HepG2 (cell line): ENCODE measurements at regions not wholly inside any gene's neighbourhood (a gene's known extent, or its start where the extent isn't known, plus 50 kb on each side); places are given as distances from the start of the nearest gene placed in this dataset.
A peak's percentile ranks its signal among the peaks of the same experiment; 100 is the strongest.

Source experiments
- ATAC-seq: fragments of 200-7000 bp; cut with Tn5 transposase; 3 replicates; pipeline ENCODE4 v1.9.1; 2020; ENCODE audit warnings: mild to moderate bottlenecking, moderate library complexity
- BruUV-seq: library from RNA; stranded (reverse); fragments of 400-500 nt; replicated peaks from 2 replicates; lab custom pipeline; 2021; lab: Mats Ljungman, UMichigan
- CTCF ChIA-PET: fragments of 300-600 bp; formaldehyde crosslinking; extraction: SDS; loops from one replicate; lab custom pipeline; 2021; ENCODE audit warnings: low total read pairs, inconsistent platforms, low intra/inter-chr PET ratio; lab: Yijun Ruan, JAX
- POLR2A ChIA-PET: fragments of 350-600 bp; sonication (Branson Sonifier 250); formaldehyde crosslinking; loops from one replicate; lab custom pipeline; 2020; ENCODE audit warnings: antibody characterized with exemption, inconsistent platforms; lab: Yijun Ruan, JAX
- DNase-seq: peaks from one replicate; pipeline ENCODE4 v3.0.0-alpha.2; 2015; ENCODE audit warnings: low spot score
- FAIRE-seq: peaks from 3 replicates; lab custom pipeline; 2011; peaks lifted over from hg19 to GRCh38; lab: Jason Lieb, UNC
- H2AFZ ChIP-seq: one replicate; pipeline ENCODE4 v1.6.1; 2011; ENCODE audit warnings: low read length, inconsistent platforms
- H3K27ac ChIP-seq: fragments of 300-600 bp; 3 replicates; pipeline ENCODE4 v1.8.0; 2011; ENCODE audit warnings: mixed run types, mild to moderate bottlenecking, mixed read lengths, low read length, inconsistent platforms; ENCODE audit not compliant: insufficient read depth; ENCODE audit errors: extremely low read length
- H3K27me3 ChIP-seq, 2 experiments: fragments of 200-600 bp in 1 of 2; 2 replicates in 1 of 2; 3 replicates in 1 of 2; pipeline versions ENCODE4 v1.6.0 to v1.8.0; 2011; ENCODE audit warnings: low read length in 2 of 2, mild to moderate bottlenecking in 2 of 2, moderate library complexity in 2 of 2, inconsistent platforms in 1 of 2; ENCODE audit not compliant: insufficient read depth in 2 of 2, control insufficient read depth in 1 of 2
- H3K36me3 ChIP-seq, 2 experiments: fragments of 200-600 bp in 1 of 2; replicated peaks in 1 of 2; 2 replicates in 1 of 2; 3 replicates in 1 of 2; pipeline versions ENCODE4 v1.5.1 to v1.8.0; 2011; ENCODE audit warnings: low read length in 2 of 2, inconsistent platforms in 1 of 2; ENCODE audit not compliant: insufficient read depth in 2 of 2, control insufficient read depth in 1 of 2
- H3K4me1 ChIP-seq: 2 replicates; pipeline ENCODE4 v1.5.1; 2012; ENCODE audit warnings: low read length, inconsistent platforms; ENCODE audit not compliant: insufficient read depth
- H3K4me2 ChIP-seq: 2 replicates; pipeline ENCODE4 v1.6.0; 2011; ENCODE audit warnings: low read depth, low read length, inconsistent platforms
- H3K4me3 ChIP-seq, 3 experiments: fragments of 200-600 bp in 1 of 3; sonication (generic), shearing (Covaris generic) in 1 of 3; replicated peaks in 1 of 3; 2 replicates each; pipeline ENCODE4 v1.5.1; 2011 to 2016; ENCODE audit warnings: low read length in 3 of 3, inconsistent platforms in 2 of 3, low read depth in 2 of 3, mild to moderate bottlenecking in 2 of 3, control low read depth in 1 of 3, mixed read lengths in 1 of 3; ENCODE audit not compliant: insufficient read depth in 1 of 3
- H3K79me2 ChIP-seq: one replicate; pipeline ENCODE4 v1.6.1; 2011; ENCODE audit warnings: low read length, inconsistent platforms; ENCODE audit not compliant: insufficient read depth
- H3K9ac ChIP-seq: 2 replicates; pipeline ENCODE4 v1.6.0; 2011; ENCODE audit warnings: mild to moderate bottlenecking, low read depth, low read length, inconsistent platforms; ENCODE audit not compliant: insufficient read depth
- H3K9me3 ChIP-seq: 2 replicates; pipeline ENCODE4 v1.5.1; 2012; ENCODE audit warnings: mild to moderate bottlenecking, low read length
- H4K20me1 ChIP-seq: 2 replicates; pipeline ENCODE4 v1.6.0; 2011; ENCODE audit warnings: inconsistent platforms, mild to moderate bottlenecking, low read length, moderate library complexity; ENCODE audit not compliant: insufficient read depth
- CEBPB ChIP-seq: IDR thresholded peaks from 2 replicates; pipeline ENCODE4 v1.6.1; 2011; ENCODE audit warnings: low read depth, low read length, improper control_type of control experiment, borderline replicate concordance
- ETV6 ChIP-seq: sonication (generic); formaldehyde crosslinking; conservative IDR thresholded peaks from 2 replicates; pipeline ENCODE4 v1.4.0; 2020; ENCODE audit warnings: missing genetic modification reagents
- SRF ChIP-seq: IDR thresholded peaks from 2 replicates; pipeline ENCODE4 v1.6.1; 2011; ENCODE audit warnings: mild to moderate bottlenecking, low read depth, low read length, moderate library complexity
- ZNF674 ChIP-seq: sonication (generic); formaldehyde crosslinking; IDR thresholded peaks from 2 replicates; pipeline ENCODE4 v1.5.0; 2020; ENCODE audit warnings: low read depth, mild to moderate bottlenecking, missing genetic modification reagents
- ZNF687 ChIP-seq: sonication (generic); formaldehyde crosslinking; IDR thresholded peaks from 2 replicates; pipeline ENCODE4 v1.5.1; 2020; ENCODE audit warnings: mild to moderate bottlenecking, missing genetic modification reagents, moderate library complexity
- WGBS: methylation state at CpG from one replicate; pipeline ENCODE4 v1.1.6; 2017; ENCODE audit warnings: low lambda C conversion rate; 5-methylcytosine and 5-hydroxymethylcytosine counted together
- in situ Hi-C: cut with HindIII; loops from 2 replicates; pipeline ENCODE4 v1.10.0; 2017; ENCODE audit warnings: low pct_unique_long_range_greater_than_20kb; ENCODE audit not compliant: extremely low pct_ligation_motif_present
- intact Hi-C: fragments of 100-400 bp; cut with micrococcal nuclease; formaldehyde crosslinking; loops from one replicate; pipeline ENCODE4 v1.10.0; 2022; ENCODE audit not compliant: unreplicated experiment

GRCh38 chr2:175847128-175847527 is 154.9 kb downstream of the LNPK start:
- H3K9me3 ChIP-seq = no peaks in the 10 kb centered on the region
- H3K9ac ChIP-seq = no peak overlapping the region
- intact Hi-C loops = no loop called here
- no peak overlapping the region for H2AFZ ChIP-seq
- H3K27ac ChIP-seq = no peak overlapping the region
- ATAC-seq (no peak), DNase-seq (no peak), FAIRE-seq (no peak)
- in situ Hi-C loops = no loop called here
- CTCF ChIA-PET = no interaction called here
- no peak overlapping the region for H3K4me3 ChIP-seq
- no peaks in the 10 kb centered on the region for H3K27me3 ChIP-seq
- TF ChIP-seq ZNF674 = no peak
- peak; percentile 48; the same call in 1 of the 2 replicates for TF ChIP-seq CEBPB
- BruUV-seq = no TSS peak
- H4K20me1 ChIP-seq = no peaks in the 10 kb centered on the region
- H3K4me2 ChIP-seq = no peak overlapping the region
- POLR2A ChIA-PET = no interaction called here
- no peaks in the 10 kb centered on the region for H3K36me3 ChIP-seq
- H3K4me1 ChIP-seq = no peaks in the 10 kb centered on the region
- H3K79me2 ChIP-seq = no peaks in the 10 kb centered on the region

GRCh38 chr2:175844169-175844568 is 157.9 kb downstream of the LNPK start:
- ATAC-seq = no peak
- in situ Hi-C loops (no loop called here), intact Hi-C loops (no loop called here)
- no peaks in the 10 kb centered on the region for H3K79me2 ChIP-seq
- DNase-seq = no peak
- H3K27ac ChIP-seq = no peak overlapping the region
- H3K36me3 ChIP-seq = no peaks in the 10 kb centered on the region
- H2AFZ ChIP-seq = no peak overlapping the region
- no peak for FAIRE-seq
- POLR2A ChIA-PET = no interaction called here
- TF ChIP-seq ETV6 (CRISPR knock-in tag) (no peak), SRF (no peak), ZNF687 (CRISPR knock-in tag) (no peak)
- H3K9me3 ChIP-seq = peaks cover 5% of the 10 kb centered on the region; the same call in 1 of the 2 replicates
- H3K4me2 ChIP-seq = no peak overlapping the region
- no peaks in the 10 kb centered on the region for H3K4me1 ChIP-seq
- no TSS peak for BruUV-seq
- H3K27me3 ChIP-seq = no peaks in the 10 kb centered on the region
- H3K4me3 ChIP-seq = no peak overlapping the region
- WGBS = 6% methylated on average over 1 of the region's 1 CpG
- no peak overlapping the region for H3K9ac ChIP-seq
- no peaks in the 10 kb centered on the region for H4K20me1 ChIP-seq
- CTCF ChIA-PET = no interaction called here
